Tibial nerve (tissue), 3 donors: ENCODE measurements at regions not wholly inside any gene's neighbourhood (a gene's known extent, or its start where the extent isn't known, plus 50 kb on each side); places are given as distances from the start of the nearest gene placed in this dataset.

Experiments
- POLR2A ChIP-seq, 2 donors: fragments of 450-650 bp; IDR thresholded peaks; one replicate each; pipeline ENCODE4 v1.6.1; 2017; ENCODE audit warnings: antibody characterized with exemption in 2 of 2, mild to moderate bottlenecking in 2 of 2, moderate library complexity in 2 of 2
- TF ChIP-seq, protein P1 (sequence below), 5 experiments: fragments of 200-600 bp in 3 of 5; fragments of 450-650 bp in 2 of 5; sonication (generic) in 3 of 5; IDR thresholded peaks; one replicate each; pipeline ENCODE4 v1.5.1; 2016 to 2019; ENCODE audit warnings: antibody characterized with exemption in 5 of 5, mild to moderate bottlenecking in 3 of 5, moderate library complexity in 2 of 5

DNA sequence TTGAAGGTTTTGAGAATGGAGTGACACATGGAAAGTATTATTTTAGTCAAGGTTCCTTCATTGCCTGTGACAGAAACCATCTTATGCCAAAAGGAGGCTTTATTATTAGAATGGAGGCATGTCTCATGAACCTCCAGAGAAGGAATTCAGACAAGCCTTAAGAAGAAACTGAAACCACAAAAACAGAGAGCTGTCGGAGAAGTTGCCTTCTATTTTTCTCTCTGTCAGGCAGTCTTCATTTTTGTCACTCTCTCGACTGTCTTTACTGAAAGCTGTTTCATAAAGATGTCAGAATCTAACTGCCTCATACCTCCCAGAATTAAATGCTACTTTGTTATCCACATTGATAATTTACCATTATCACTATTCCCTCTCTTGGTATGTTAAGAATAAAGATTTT is 434.7 kb upstream of the ADGRL4 start:
- TF ChIP-seq, protein P1, sequence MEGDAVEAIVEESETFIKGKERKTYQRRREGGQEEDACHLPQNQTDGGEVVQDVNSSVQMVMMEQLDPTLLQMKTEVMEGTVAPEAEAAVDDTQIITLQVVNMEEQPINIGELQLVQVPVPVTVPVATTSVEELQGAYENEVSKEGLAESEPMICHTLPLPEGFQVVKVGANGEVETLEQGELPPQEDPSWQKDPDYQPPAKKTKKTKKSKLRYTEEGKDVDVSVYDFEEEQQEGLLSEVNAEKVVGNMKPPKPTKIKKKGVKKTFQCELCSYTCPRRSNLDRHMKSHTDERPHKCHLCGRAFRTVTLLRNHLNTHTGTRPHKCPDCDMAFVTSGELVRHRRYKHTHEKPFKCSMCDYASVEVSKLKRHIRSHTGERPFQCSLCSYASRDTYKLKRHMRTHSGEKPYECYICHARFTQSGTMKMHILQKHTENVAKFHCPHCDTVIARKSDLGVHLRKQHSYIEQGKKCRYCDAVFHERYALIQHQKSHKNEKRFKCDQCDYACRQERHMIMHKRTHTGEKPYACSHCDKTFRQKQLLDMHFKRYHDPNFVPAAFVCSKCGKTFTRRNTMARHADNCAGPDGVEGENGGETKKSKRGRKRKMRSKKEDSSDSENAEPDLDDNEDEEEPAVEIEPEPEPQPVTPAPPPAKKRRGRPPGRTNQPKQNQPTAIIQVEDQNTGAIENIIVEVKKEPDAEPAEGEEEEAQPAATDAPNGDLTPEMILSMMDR (IDR thresholded peaks at IDR 0.05) = no peak
- TF ChIP-seq POLR2A (IDR thresholded peaks at IDR 0.05) = no peak
